ENCODE measurements at regions not wholly inside any gene's neighbourhood (a gene's known extent, or its start where the extent isn't known, plus 50 kb on each side); places are given as distances from the start of the nearest gene placed in this dataset.

DNA sequence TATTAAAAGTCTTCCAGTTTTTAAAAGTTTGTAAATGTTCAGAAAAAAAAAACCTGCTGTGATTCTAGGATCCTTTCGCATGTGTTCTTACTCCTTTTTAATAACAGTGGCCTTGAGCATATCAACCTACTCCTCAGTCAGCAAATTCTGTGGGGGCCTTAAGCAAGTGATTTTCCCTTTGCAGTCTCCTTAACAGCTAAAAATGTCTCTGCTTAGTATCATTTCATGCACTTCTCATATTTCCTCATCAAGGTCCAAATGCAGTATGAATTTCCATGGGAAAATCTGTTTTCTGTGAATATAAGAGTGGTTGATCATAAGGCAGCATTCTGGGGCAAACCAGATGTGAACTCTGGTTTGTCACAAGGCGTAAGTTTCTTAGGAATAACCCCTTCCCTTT is 2175.1 kb upstream of the PIK3C3 start:
- TF ChIP-seq CBX5 (IDR thresholded peaks at IDR 0.05; ENCODE audit: low read depth) = no peak
- no peak for TF ChIP-seq SP1 (IDR thresholded peaks at IDR 0.05; ENCODE audit: low read depth, low read length)
- no peak for TF ChIP-seq NFYB (IDR thresholded peaks at IDR 0.05; ENCODE audit: insufficient read depth, low read depth, low read length)
- TF ChIP-seq TCF12 (IDR thresholded peaks at IDR 0.05; ENCODE audit: low read depth, low read length) = no peak
- TF ChIP-seq, protein P1, sequence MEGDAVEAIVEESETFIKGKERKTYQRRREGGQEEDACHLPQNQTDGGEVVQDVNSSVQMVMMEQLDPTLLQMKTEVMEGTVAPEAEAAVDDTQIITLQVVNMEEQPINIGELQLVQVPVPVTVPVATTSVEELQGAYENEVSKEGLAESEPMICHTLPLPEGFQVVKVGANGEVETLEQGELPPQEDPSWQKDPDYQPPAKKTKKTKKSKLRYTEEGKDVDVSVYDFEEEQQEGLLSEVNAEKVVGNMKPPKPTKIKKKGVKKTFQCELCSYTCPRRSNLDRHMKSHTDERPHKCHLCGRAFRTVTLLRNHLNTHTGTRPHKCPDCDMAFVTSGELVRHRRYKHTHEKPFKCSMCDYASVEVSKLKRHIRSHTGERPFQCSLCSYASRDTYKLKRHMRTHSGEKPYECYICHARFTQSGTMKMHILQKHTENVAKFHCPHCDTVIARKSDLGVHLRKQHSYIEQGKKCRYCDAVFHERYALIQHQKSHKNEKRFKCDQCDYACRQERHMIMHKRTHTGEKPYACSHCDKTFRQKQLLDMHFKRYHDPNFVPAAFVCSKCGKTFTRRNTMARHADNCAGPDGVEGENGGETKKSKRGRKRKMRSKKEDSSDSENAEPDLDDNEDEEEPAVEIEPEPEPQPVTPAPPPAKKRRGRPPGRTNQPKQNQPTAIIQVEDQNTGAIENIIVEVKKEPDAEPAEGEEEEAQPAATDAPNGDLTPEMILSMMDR (IDR thresholded peaks at IDR 0.05 in 2 of 3, conservative IDR thresholded peaks at IDR 0.05 in 1 of 3; ENCODE audit: control insufficient read depth in 2 of 3, extremely low read depth in 1 of 3, insufficient read depth in 1 of 3, low read depth in 3 of 3, low read length in 3 of 3) = no peak
- TF ChIP-seq POLR2A (IDR thresholded peaks at IDR 0.05; ENCODE audit: low read depth, low read length) = no peak
- no peak for TF ChIP-seq FOXK2 (IDR thresholded peaks at IDR 0.05)
- TF ChIP-seq HCFC1 (IDR thresholded peaks at IDR 0.05; ENCODE audit: low read length) = no peak

All from GM12878 (cell line).